ENCODE measurements at regions not wholly inside any gene's neighbourhood (a gene's known extent, or its start where the extent isn't known, plus 50 kb on each side); places are given as distances from the start of the nearest gene placed in this dataset.

DNA sequence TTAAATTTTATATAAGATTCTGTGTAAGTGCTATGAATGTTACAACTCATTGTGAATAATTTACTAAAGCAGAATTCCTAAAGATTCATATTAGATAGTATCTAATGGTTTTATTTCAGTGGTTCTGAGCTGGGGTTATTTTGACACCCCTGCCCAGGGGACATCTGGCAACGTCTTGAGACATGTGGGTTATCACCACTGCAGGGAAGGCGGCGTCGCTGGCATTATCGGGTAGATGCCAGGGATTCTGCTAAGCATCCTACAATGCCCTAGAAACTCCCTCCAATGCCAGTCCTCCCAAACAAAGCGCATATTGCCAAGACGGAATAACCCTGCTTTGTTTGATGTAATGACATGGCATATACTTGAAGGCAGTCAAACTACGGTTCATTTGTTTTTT, 372.3 kb upstream of the ZFHX3 start:
- H3K9ac ChIP-seq (ENCODE audit: extremely low read depth, low read length, poor library complexity, severe bottlenecking) = no peak overlapping the region
- WGBS, 2 experiments (ENCODE audit: insufficient coverage in 1 of 2, insufficient read length in 1 of 2) = 93 to 95% methylated on average over 8 of the region's 8 CpGs
- TF ChIP-seq, protein P1, sequence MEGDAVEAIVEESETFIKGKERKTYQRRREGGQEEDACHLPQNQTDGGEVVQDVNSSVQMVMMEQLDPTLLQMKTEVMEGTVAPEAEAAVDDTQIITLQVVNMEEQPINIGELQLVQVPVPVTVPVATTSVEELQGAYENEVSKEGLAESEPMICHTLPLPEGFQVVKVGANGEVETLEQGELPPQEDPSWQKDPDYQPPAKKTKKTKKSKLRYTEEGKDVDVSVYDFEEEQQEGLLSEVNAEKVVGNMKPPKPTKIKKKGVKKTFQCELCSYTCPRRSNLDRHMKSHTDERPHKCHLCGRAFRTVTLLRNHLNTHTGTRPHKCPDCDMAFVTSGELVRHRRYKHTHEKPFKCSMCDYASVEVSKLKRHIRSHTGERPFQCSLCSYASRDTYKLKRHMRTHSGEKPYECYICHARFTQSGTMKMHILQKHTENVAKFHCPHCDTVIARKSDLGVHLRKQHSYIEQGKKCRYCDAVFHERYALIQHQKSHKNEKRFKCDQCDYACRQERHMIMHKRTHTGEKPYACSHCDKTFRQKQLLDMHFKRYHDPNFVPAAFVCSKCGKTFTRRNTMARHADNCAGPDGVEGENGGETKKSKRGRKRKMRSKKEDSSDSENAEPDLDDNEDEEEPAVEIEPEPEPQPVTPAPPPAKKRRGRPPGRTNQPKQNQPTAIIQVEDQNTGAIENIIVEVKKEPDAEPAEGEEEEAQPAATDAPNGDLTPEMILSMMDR (conservative IDR thresholded peaks at IDR 0.05) = no peak
- H3K27me3 Mint-ChIP-seq (ENCODE audit: insufficient read depth) = peaks cover 4% of the 10 kb centered on the region
- DNase-seq = no peak
- no peak overlapping the region for H3K27ac Mint-ChIP-seq
- no peaks in the 10 kb centered on the region for H3K9me3 Mint-ChIP-seq
- H3K4me1 ChIP-seq (ENCODE audit: control insufficient read depth, insufficient read depth, low read length) = no peaks in the 10 kb centered on the region
- no peaks in the 10 kb centered on the region for H3K36me3 Mint-ChIP-seq (ENCODE audit: low read depth)
- no peaks in the 10 kb centered on the region for H3K9me3 ChIP-seq (ENCODE audit: control insufficient read depth, low read length)
- H3K4me1 Mint-ChIP-seq = no peaks in the 10 kb centered on the region
- no peak overlapping the region for H3K4me3 Mint-ChIP-seq
- H3K36me3 ChIP-seq (ENCODE audit: control insufficient read depth, insufficient read depth, low read length) = no peaks in the 10 kb centered on the region
- no peak overlapping the region for H3K4me3 ChIP-seq (ENCODE audit: low read length)
- H3K27ac ChIP-seq (ENCODE audit: low read depth, low read length) = no peak overlapping the region
- H3K27me3 ChIP-seq (ENCODE audit: control insufficient read depth, insufficient read depth, low read length, poor library complexity, severe bottlenecking) = no peaks in the 10 kb centered on the region

DNA sequence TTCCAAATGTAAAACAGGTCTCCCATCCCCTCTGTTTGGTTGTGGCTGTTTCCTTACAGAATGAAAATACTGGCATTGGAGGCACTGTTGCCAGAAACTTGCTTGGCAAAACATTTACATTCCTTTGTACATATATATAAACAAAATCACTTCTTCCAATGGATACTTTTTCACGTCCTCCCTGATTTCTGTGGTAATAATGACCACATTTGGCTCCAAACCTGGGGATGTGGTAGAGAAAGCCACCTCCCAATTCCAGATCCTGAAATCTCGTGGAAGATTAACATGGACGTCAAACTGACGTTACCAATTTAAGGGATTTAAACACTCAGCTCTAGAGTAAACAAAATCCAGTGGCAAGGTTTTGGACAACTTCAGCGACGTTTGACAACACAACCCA, 370.8 kb upstream of the ZFHX3 start:
- Histone ChIP-seq H3K9ac (ENCODE audit: extremely low read depth, low read length, poor library complexity, severe bottlenecking) (no peak overlapping the region), H3K9me3 (ENCODE audit: control insufficient read depth, low read length) (no peaks in the 10 kb centered on the region), H3K36me3 (ENCODE audit: control insufficient read depth, insufficient read depth, low read length) (no peaks in the 10 kb centered on the region), H3K4me3 (ENCODE audit: low read length) (no peak overlapping the region), H3K27me3 (ENCODE audit: control insufficient read depth, insufficient read depth, low read length, poor library complexity, severe bottlenecking) (no peaks in the 10 kb centered on the region), H3K27ac (ENCODE audit: low read depth, low read length) (no peak overlapping the region), H3K4me1 (ENCODE audit: control insufficient read depth, insufficient read depth, low read length) (no peaks in the 10 kb centered on the region)
- no peak for DNase-seq
- H3K4me3 Mint-ChIP-seq = no peak overlapping the region
- H3K27me3 Mint-ChIP-seq (ENCODE audit: insufficient read depth) = peaks cover 4% of the 10 kb centered on the region
- no peaks in the 10 kb centered on the region for H3K9me3 Mint-ChIP-seq
- no peaks in the 10 kb centered on the region for H3K36me3 Mint-ChIP-seq (ENCODE audit: low read depth)
- 85 to 90% methylated on average over 6 of the region's 6 CpGs for WGBS, 2 experiments (ENCODE audit: insufficient coverage in 1 of 2, insufficient read length in 1 of 2)
- no peak overlapping the region for H3K27ac Mint-ChIP-seq
- TF ChIP-seq, protein P1 (conservative IDR thresholded peaks at IDR 0.05) = no peak
- no peaks in the 10 kb centered on the region for H3K4me1 Mint-ChIP-seq

DNA sequence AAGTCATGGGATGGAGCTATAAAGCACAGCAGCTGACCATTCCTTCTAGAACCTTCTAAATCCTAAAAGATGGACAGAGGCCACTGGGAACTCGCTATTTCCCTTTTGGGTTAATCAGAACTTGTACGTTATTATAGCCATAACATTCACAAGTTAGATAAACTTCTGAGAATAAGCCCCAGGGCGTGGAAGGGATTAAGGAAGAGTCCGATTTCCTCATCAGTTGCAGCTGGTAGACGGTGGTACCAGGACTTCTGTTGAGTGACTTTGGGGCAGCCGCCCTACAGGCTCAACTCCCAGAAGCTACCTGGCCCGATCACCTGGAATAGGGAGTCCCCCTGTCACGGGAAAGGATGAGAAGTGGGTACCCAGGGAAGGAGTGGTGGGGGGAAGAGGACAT, 370.1 kb upstream of the ZFHX3 start:
- H3K9ac ChIP-seq (ENCODE audit: extremely low read depth, low read length, poor library complexity, severe bottlenecking) = no peak overlapping the region
- Mint-ChIP-seq H3K9me3 (no peaks in the 10 kb centered on the region), H3K36me3 (ENCODE audit: low read depth) (no peaks in the 10 kb centered on the region), H3K27me3 (ENCODE audit: insufficient read depth) (peaks cover 4% of the 10 kb centered on the region), H3K4me1 (no peaks in the 10 kb centered on the region), H3K27ac (no peak overlapping the region), H3K4me3 (no peak overlapping the region)
- H3K27me3 ChIP-seq (ENCODE audit: control insufficient read depth, insufficient read depth, low read length, poor library complexity, severe bottlenecking) = no peaks in the 10 kb centered on the region
- 93 to 100% methylated on average over 5 to 8 of the region's 8 CpGs for WGBS, 2 experiments (ENCODE audit: insufficient coverage in 1 of 2, insufficient read length in 1 of 2)
- H3K36me3 ChIP-seq (ENCODE audit: control insufficient read depth, insufficient read depth, low read length) = no peaks in the 10 kb centered on the region
- H3K27ac ChIP-seq (ENCODE audit: low read depth, low read length) = no peak overlapping the region
- no peaks in the 10 kb centered on the region for H3K9me3 ChIP-seq (ENCODE audit: control insufficient read depth, low read length)
- no peak for DNase-seq
- no peaks in the 10 kb centered on the region for H3K4me1 ChIP-seq (ENCODE audit: control insufficient read depth, insufficient read depth, low read length)
- TF ChIP-seq, protein P1 (conservative IDR thresholded peaks at IDR 0.05) = no peak
- H3K4me3 ChIP-seq (ENCODE audit: low read length) = no peak overlapping the region

Data from endodermal cell (in vitro differentiated cells).